Fibroblast of lung (primary cell): ENCODE measurements at regions not wholly inside any gene's neighbourhood (a gene's known extent, or its start where the extent isn't known, plus 50 kb on each side); places are given as distances from the start of the nearest gene placed in this dataset.

Experiments
- EZH2 ChIP-seq: IDR thresholded peaks from 2 replicates; pipeline ENCODE4 v1.5.1; 2012; ENCODE audit warnings: low read length, control low read depth, mild to moderate bottlenecking; ENCODE audit errors: missing control alignments
- TF ChIP-seq, protein P1 (sequence below), 2 donors: IDR thresholded peaks in 1 of 2; conservative IDR thresholded peaks in 1 of 2; 1 replicate in 1 of 2; 2 replicates in 1 of 2; pipeline ENCODE4 v1.5.1; 2011 to 2012; ENCODE audit warnings: low read length in 2 of 2, control low read depth in 1 of 2, inconsistent platforms in 1 of 2, low read depth in 1 of 2, mild to moderate bottlenecking in 1 of 2

DNA sequence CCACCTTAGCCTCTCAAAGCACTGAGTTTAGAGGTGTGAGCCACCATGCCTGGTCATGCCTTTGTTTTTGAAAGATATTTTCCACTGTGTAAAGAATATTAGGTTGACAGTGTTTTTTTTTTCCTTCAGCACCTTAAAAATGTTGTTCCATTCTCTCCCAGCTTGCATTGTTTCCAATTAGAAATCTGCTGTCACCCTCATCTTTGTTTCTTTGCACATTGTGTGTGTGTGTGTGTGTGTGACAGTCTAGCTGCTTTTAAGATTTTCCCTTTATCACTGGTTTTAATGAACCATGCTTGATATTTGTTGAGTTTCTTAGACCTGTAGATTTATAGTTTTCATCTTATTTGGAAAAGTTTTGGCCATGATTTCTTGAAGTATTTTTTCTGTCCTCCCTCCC is 79.0 kb upstream of the NKX1-1 start:
- TF ChIP-seq, protein P1, sequence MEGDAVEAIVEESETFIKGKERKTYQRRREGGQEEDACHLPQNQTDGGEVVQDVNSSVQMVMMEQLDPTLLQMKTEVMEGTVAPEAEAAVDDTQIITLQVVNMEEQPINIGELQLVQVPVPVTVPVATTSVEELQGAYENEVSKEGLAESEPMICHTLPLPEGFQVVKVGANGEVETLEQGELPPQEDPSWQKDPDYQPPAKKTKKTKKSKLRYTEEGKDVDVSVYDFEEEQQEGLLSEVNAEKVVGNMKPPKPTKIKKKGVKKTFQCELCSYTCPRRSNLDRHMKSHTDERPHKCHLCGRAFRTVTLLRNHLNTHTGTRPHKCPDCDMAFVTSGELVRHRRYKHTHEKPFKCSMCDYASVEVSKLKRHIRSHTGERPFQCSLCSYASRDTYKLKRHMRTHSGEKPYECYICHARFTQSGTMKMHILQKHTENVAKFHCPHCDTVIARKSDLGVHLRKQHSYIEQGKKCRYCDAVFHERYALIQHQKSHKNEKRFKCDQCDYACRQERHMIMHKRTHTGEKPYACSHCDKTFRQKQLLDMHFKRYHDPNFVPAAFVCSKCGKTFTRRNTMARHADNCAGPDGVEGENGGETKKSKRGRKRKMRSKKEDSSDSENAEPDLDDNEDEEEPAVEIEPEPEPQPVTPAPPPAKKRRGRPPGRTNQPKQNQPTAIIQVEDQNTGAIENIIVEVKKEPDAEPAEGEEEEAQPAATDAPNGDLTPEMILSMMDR (conservative IDR thresholded peaks at IDR 0.05 in 1 of 2, IDR thresholded peaks at IDR 0.05 in 1 of 2; ENCODE audit: low read depth in 1 of 2, low read length in 2 of 2): no peak
- no peak for TF ChIP-seq EZH2
